D721Med (cell line): ENCODE measurements at regions not wholly inside any gene's neighbourhood (a gene's known extent, or its start where the extent isn't known, plus 50 kb on each side); places are given as distances from the start of the nearest gene placed in this dataset.
"Not testable (repeated sequence)": the region's sequence is repeated elsewhere in the genome, so short reads cannot be mapped to it uniquely, and the experiment has no call there.

Experiments used
- DNase-seq: peaks from one replicate; pipeline ENCODE4 v3.0.0; 2011; ENCODE audit warnings: low spot score; ENCODE audit not compliant: insufficient read length
- FAIRE-seq: peaks from 2 replicates; lab custom pipeline; 2011; peaks lifted over from hg19 to GRCh38; lab: Jason Lieb, UNC
- CTCF ChIP-seq: IDR thresholded peaks from 2 replicates; pipeline ENCODE4 v1.5.1; 2012; ENCODE audit warnings: mild to moderate bottlenecking, control low read depth; ENCODE audit not compliant: insufficient read depth; ENCODE audit errors: missing control alignments

- no peak for DNase-seq
- no peak for FAIRE-seq
- no peak for TF ChIP-seq CTCF
These were observed 733.7 kb downstream of the ZNF385D start for GRCh38 chr3:21017115-21017852.

DNA sequence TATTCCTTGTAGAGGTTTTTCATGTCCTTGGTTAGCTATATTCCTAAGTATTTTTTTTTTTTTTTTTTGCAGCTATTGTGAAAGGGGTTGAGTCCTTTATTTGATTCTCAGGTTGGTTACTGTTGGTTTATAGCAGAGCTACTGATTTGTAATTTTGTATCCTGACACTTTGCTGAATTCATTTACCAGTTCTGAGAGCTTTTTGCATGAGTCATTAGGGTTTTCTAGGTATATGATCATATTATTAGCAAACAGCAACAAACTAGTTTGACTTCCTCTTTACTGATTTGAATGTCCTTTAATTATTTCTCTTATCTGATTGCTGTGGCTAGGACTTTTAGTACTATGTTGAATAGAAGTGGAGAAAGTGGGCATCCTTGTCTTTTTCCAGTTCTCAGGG lies 737.4 kb downstream of the ZNF385D start:
- FAIRE-seq = no peak
- no peak for TF ChIP-seq CTCF
- DNase-seq = no peak

DNA sequence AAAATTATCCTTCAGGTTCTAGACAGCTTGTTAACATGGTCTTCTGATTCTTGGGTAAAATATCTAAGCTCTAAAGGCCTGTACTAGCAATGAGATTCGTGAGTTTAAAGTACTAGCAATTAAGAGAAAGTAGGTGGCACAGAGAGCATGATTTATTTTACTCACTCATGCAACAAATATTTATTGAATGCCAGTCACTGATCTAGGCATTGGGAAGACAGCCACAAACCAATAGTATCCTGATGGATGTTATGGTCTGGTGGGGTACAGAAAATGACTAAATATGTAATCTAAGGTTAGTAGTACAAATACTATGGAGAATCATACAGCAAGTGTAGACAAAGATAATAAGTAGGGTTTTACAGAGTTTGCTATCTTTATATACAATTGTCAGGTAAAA lies 751.3 kb downstream of the ZNF385D start:
- TF ChIP-seq CTCF = no peak
- DNase-seq (no peak), FAIRE-seq (no peak)

DNA sequence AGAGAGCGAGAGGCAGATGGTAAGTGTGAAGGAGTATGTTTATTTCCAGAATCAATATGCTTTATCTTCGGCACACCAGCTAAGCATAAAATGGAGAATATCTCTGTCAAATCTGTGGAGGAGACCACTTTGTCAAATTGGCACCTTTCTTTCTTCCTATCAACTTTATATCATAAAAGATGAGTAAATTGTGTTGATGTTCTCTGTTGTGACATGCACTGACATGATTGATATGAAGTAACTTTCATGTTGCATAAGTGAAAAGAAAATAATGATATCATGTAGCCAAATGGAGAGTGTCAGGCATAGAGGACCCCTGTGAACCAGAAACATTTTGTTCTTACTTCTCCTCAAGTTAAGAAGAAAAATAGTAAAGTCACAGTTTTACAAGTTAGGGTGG lies 753.8 kb downstream of the ZNF385D start:
- DNase-seq (no peak), FAIRE-seq (no peak)
- TF ChIP-seq CTCF = no peak

DNA sequence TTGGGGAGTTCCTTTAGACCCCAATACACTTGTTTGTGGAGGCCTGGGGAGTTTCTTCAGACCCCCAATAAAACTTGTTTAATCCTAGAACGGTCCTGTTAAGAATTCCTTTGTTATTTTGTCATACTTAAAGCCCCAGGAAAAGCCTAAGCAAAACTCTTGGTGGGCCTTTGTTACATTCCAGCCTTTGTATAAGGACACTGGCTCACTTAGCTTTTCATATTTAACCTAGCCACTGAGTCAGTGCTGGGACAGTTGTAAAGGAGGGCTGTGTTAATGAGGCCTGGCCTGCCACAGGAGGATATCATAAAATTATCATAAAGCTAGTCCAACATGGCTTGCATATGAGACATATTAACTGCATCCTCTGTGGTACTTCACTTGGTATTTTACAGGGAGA lies 760.1 kb downstream of the ZNF385D start:
- no peak for TF ChIP-seq CTCF
- no peak for FAIRE-seq
- no peak for DNase-seq

GRCh38 chr3:20989653-20990052 lies 761.4 kb downstream of the ZNF385D start:
- not testable (repeated sequence) for FAIRE-seq, DNase-seq

DNA sequence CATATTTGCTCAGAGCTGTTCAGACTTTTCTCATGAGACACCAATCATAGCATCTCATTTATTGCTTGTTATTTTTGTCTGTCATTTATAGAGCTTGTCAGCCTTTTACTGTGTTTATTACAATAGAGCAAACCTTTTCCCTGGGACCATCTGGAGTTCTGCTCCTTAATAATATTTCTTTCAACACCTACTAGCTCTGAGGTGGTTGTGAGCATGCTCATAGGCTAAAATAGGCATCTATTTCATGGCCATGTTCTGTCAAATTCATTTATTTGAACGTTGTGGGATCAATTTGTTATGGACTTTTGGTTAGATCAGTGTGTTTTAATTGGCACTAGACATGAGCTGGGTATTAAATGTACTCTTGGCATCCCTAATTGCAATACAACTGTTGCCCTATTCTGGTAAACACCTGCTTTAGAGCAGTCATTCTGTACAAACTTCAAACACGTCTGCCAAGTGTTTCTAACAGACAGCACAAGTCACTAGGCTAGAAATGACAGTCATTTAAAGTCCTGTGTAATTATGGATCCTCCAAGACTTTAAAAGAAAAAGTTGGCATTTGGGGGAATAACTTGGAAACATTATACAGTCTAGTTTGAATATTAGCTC lies 766.3 kb downstream of the ZNF385D start:
- FAIRE-seq (no peak), DNase-seq (no peak)

More for the DNA sequence above, 766.3 kb downstream of the ZNF385D start:
- TF ChIP-seq CTCF = no peak
